IMR-90 (cell line): ENCODE measurements at regions not wholly inside any gene's neighbourhood (a gene's known extent, or its start where the extent isn't known, plus 50 kb on each side); places are given as distances from the start of the nearest gene placed in this dataset.

Experiments
- ATAC-seq: fragments of 200-7000 bp; cut with Tn5 transposase; 2 replicates; pipeline ENCODE4 v1.9.1; 2020; ENCODE audit warnings: low read depth, mild to moderate bottlenecking, moderate library complexity
- BruUV-seq: library from RNA; stranded (reverse); fragments of 400-500 nt; replicated peaks from 2 replicates; lab custom pipeline; 2021; lab: Mats Ljungman, UMichigan
- CTCF ChIA-PET: fragments of 300-600 bp; formaldehyde crosslinking; extraction: SDS; loops from one replicate; lab custom pipeline; 2021; ENCODE audit warnings: antibody characterized with exemption; lab: Yijun Ruan, JAX
- POLR2A ChIA-PET: fragments of 300-600 bp; sonication (Branson Sonifier 250); formaldehyde crosslinking; loops from one replicate; lab custom pipeline; 2022; ENCODE audit warnings: antibody characterized with exemption; ENCODE audit not compliant: unreplicated experiment; lab: Charles Lee
- DNase-seq: peaks from one replicate; pipeline ENCODE4 v3.0.0; 2013
- H2AFZ ChIP-seq: replicated peaks from 2 replicates; pipeline ENCODE3; 2013; ENCODE audit warnings: low read length, mild to moderate bottlenecking; ENCODE audit not compliant: poor library complexity
- H2AK5ac ChIP-seq: 2 replicates; pipeline ENCODE4 v1.6.1; 2013; ENCODE audit warnings: low read depth, low read length, inconsistent platforms
- H2AK9ac ChIP-seq: replicated peaks from 2 replicates; pipeline ENCODE3; 2013; ENCODE audit warnings: mild to moderate bottlenecking, low read depth, low read length, moderate library complexity; ENCODE audit not compliant: poor library complexity
- H2BK120ac ChIP-seq: 2 replicates; pipeline ENCODE4 v1.6.1; 2013; ENCODE audit warnings: low read depth, low read length, inconsistent platforms
- H2BK15ac ChIP-seq: 3 replicates; pipeline ENCODE4 v1.6.1; 2013; ENCODE audit warnings: low read depth, low read length, inconsistent platforms
- H2BK20ac ChIP-seq: 2 replicates; pipeline ENCODE4 v1.6.1; 2013; ENCODE audit warnings: low read depth, mild to moderate bottlenecking, inconsistent platforms, low read length, moderate library complexity
- H2BK5ac ChIP-seq: 2 replicates; pipeline ENCODE4 v1.6.1; 2013; ENCODE audit warnings: mild to moderate bottlenecking, low read depth, low read length, inconsistent platforms; ENCODE audit not compliant: poor library complexity, severe bottlenecking
- H3K14ac ChIP-seq: replicated peaks from 2 replicates; pipeline ENCODE4 v1.6.1; 2013; ENCODE audit warnings: low read depth, low read length, inconsistent platforms
- H3K18ac ChIP-seq: 2 replicates; pipeline ENCODE4 v1.6.1; 2013; ENCODE audit warnings: low read depth, low read length, control low read depth
- H3K23ac ChIP-seq: 2 replicates; pipeline ENCODE4 v1.6.1; 2013; ENCODE audit warnings: low read depth, low read length, inconsistent platforms
- H3K27ac ChIP-seq: 2 replicates; pipeline ENCODE4 v1.5.1; 2013; ENCODE audit warnings: mild to moderate bottlenecking, control low read depth, low read length; ENCODE audit not compliant: insufficient read depth
- H3K27me3 ChIP-seq: 2 replicates; pipeline ENCODE4 v1.6.1; 2013; ENCODE audit warnings: low read length; ENCODE audit not compliant: control insufficient read depth, insufficient read depth
- H3K36me3 ChIP-seq: 2 replicates; pipeline ENCODE4 v1.6.1; 2013; ENCODE audit warnings: low read length, mixed read lengths; ENCODE audit not compliant: control insufficient read depth, insufficient read depth
- H3K4ac ChIP-seq: 2 replicates; pipeline ENCODE4 v1.6.1; 2013; ENCODE audit warnings: low read depth, low read length, inconsistent platforms
- H3K4me1 ChIP-seq: 2 replicates; pipeline ENCODE4 v1.6.1; 2013; ENCODE audit warnings: low read length, mixed read lengths; ENCODE audit not compliant: control insufficient read depth, insufficient read depth
- H3K4me2 ChIP-seq: 2 replicates; pipeline ENCODE4 v1.6.1; 2013; ENCODE audit warnings: low read depth, mild to moderate bottlenecking, control low read depth, low read length, moderate library complexity
- H3K4me3 ChIP-seq: 2 replicates; pipeline ENCODE4 v1.5.1; 2013; ENCODE audit warnings: low read depth, mild to moderate bottlenecking, control low read depth, low read length, moderate library complexity; ENCODE audit not compliant: insufficient read depth
- H3K56ac ChIP-seq: 2 replicates; pipeline ENCODE4 v1.6.1; 2013; ENCODE audit warnings: low read length, inconsistent platforms; ENCODE audit not compliant: insufficient read depth; ENCODE audit errors: extremely low read depth
- H3K79me1 ChIP-seq, 2 experiments: 2 replicates each; pipeline ENCODE4 v1.6.1; 2013; ENCODE audit warnings: low read length in 2 of 2, inconsistent platforms in 1 of 2, low read depth in 1 of 2
- H3K9ac ChIP-seq: 2 replicates; pipeline ENCODE4 v1.6.1; 2013; ENCODE audit warnings: low read depth, low read length, control low read depth
- H3K9me1 ChIP-seq: 2 replicates; pipeline ENCODE4 v1.6.1; 2013; ENCODE audit warnings: low read length, inconsistent platforms; ENCODE audit not compliant: insufficient read depth
- H3K9me3 ChIP-seq: 2 replicates; pipeline ENCODE4 v1.6.1; 2013; ENCODE audit warnings: low read length; ENCODE audit not compliant: control insufficient read depth, insufficient read depth
- H4K20me1 ChIP-seq: 2 replicates; pipeline ENCODE4 v1.6.1; 2013; ENCODE audit warnings: low read length, inconsistent platforms; ENCODE audit not compliant: insufficient read depth
- H4K5ac ChIP-seq: 2 replicates; pipeline ENCODE4 v1.6.1; 2013; ENCODE audit warnings: mild to moderate bottlenecking, low read depth, low read length, control low read depth
- H4K8ac ChIP-seq, 2 experiments: 2 replicates each; pipeline ENCODE4 v1.6.1; 2013; ENCODE audit warnings: low read depth in 2 of 2, low read length in 2 of 2, control low read depth in 1 of 2, inconsistent platforms in 1 of 2
- H4K91ac ChIP-seq: 2 replicates; pipeline ENCODE4 v1.6.1; 2013; ENCODE audit warnings: low read depth, low read length, inconsistent platforms; ENCODE audit not compliant: insufficient read depth
- BHLHE40 ChIP-seq: fragments of 150-350 bp; IDR thresholded peaks from 2 replicates; pipeline ENCODE4 v1.6.1; 2016; ENCODE audit warnings: mild to moderate bottlenecking, low read depth, low read length
- MXI1 ChIP-seq: IDR thresholded peaks from 2 replicates; pipeline ENCODE4 v1.6.1; 2012; ENCODE audit warnings: low read depth, mild to moderate bottlenecking, low read length, moderate library complexity, borderline replicate concordance
- POLR2A ChIP-seq: IDR thresholded peaks from 2 replicates; pipeline ENCODE4 v1.6.1; 2012; ENCODE audit warnings: mild to moderate bottlenecking, low read depth, low read length
- SMC3 ChIP-seq: fragments of 150-350 bp; IDR thresholded peaks from 2 replicates; pipeline ENCODE4 v1.6.1; 2016; ENCODE audit warnings: low read depth, mild to moderate bottlenecking, antibody characterized with exemption, low read length, moderate library complexity
- dilution Hi-C: fragments of 300-500 bp; cut with HindIII; formaldehyde crosslinking; loops from one replicate; pipeline ENCODE4 v1.14.3; 2018; ENCODE audit warnings: low sequenced_read_pairs; ENCODE audit not compliant: unreplicated experiment
- in situ Hi-C: fragments of 300-500 bp; cut with MboI; formaldehyde crosslinking; loops from 3 replicates; pipeline ENCODE4 v1.14.3; 2019; ENCODE audit warnings: low sequenced_read_pairs, inconsistent platforms, mixed read lengths
- intact Hi-C: fragments of 100-400 bp; cut with micrococcal nuclease; formaldehyde crosslinking; loops from 2 replicates; pipeline ENCODE4 v1.10.0; 2022

GRCh38 chr14:85191986-85192385 lies 338.0 kb upstream of the FLRT2 start:
- Histone ChIP-seq H4K20me1 (no peaks in the 10 kb centered on the region), H3K4me3 (no peak overlapping the region), H3K56ac (no peak overlapping the region), H3K27me3 (no peaks in the 10 kb centered on the region), H3K14ac (no peak overlapping the region), H3K18ac (no peak overlapping the region), H2AFZ (no peak overlapping the region), H2BK20ac (no peak overlapping the region), H3K79me1 (no peaks in the 10 kb centered on the region), H4K91ac (no peak overlapping the region), H2AK5ac (no peak overlapping the region), H3K9me1 (no peaks in the 10 kb centered on the region), H3K4ac (no peak overlapping the region), H3K27ac (no peak overlapping the region), H3K36me3 (no peaks in the 10 kb centered on the region), H2BK15ac (no peak overlapping the region), H3K9me3 (no peaks in the 10 kb centered on the region), H2BK5ac (no peak overlapping the region), H4K8ac (no peak overlapping the region), H3K9ac (no peak overlapping the region), H3K4me1 (no peaks in the 10 kb centered on the region), H2AK9ac (no peak overlapping the region), H3K4me2 (no peak overlapping the region), H3K23ac (no peak overlapping the region), H4K5ac (no peak overlapping the region), H2BK120ac (no peak overlapping the region)
- no TSS peak for BruUV-seq
- POLR2A ChIA-PET: no interaction called here
- in situ Hi-C loops: no loop called here
- DNase-seq: no peak
- CTCF ChIA-PET: no interaction called here
- intact Hi-C loops: loop anchor here (10.0 kb wide), 1 partner anchor 1887 kb away; no protein-coding TSS in a partner anchor
- no peak for TF ChIP-seq POLR2A
- no peak for TF ChIP-seq SMC3
- TF ChIP-seq BHLHE40: no peak
- no peak for TF ChIP-seq MXI1
- dilution Hi-C loops: no loop called here
- ATAC-seq: no peak
